GOT3 (cell line): ENCODE measurements at regions not wholly inside any gene's neighbourhood (a gene's known extent, or its start where the extent isn't known, plus 50 kb on each side); places are given as distances from the start of the nearest gene placed in this dataset.

Source experiments
- DNase-seq: peaks from one replicate; lab custom pipeline; 2025; ENCODE audit warnings: mixed read lengths; lab: John Stamatoyannopoulos, UW

DNA sequence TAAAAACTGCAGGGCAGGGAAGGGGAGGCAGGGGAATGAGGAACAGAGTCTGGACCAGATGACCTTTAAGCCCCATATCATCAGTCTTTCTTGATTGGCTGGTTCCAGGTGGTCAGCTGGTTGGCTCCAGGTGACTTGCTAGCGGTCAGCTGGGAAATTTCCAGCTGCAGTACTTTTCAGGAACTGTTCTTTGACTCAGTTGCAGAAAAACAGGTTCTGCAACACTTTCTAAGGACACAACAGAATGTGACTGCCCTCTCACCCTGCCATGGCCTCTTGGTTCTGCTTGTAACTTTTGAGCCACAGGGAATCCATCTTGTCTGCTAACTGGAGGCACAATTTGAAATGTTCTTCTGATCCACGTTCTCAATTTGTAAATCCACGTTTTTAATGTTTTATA, 278.3 kb upstream of the LRATD1 start:
- DNase-seq, result no peak

DNA sequence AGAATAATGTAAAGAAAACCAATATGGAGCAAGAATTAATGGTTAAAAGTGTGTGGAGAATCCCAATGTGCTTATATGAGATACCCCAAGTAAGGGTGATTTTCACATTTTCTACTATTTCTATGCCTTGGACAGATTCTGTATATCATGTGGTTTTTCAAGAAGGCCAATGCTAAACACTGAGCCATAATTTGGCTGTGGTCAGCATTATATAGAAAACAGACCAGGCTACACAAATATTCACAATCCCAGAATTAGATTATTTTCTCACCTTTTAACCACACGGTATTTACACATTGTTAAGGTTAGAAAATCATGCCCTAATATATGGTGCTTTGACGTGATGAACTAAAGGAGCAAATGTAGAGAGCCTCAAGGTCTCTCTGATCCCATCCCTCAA, 277.4 kb upstream of the LRATD1 start:
- DNase-seq, result no peak

DNA sequence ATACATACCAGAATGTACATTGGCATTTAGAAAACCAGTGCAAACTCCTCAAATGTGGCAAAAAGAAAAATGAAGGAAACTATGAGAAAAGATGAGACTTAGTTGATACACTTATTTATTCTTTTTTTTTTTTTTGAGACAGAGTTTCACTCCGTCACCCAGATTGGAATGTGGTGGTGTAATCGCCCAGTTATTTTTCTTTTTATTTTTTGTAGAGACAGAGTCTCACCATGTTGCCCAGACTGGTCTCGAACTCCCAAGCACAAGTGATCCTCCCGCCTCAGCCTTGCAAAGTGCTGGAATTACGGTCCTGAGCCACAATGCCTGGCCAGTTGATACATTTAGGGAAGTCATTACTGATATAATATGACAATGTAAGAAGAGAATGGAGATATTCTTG, 274.2 kb upstream of the LRATD1 start:
- DNase-seq, result no peak

DNA sequence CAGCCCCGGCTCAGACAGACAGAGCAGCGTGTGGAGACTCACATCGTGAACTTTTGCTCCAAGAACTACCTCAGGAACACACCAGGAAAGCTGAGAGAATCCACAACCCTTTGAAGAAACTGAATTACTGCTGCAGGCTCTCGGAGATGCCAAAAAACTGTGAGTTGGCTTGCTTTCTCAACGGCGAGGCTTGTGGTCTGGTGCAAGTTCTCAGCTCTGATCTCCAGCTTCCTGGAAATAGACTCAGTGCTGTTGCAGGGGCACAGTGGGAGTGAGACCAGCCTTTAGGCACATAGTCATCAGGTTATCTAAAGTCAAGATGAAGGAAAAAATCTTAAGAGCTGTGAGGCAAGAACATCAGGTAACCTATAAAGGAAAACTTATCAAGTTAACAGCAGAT, 273.7 kb upstream of the LRATD1 start:
- DNase-seq, result no peak

DNA sequence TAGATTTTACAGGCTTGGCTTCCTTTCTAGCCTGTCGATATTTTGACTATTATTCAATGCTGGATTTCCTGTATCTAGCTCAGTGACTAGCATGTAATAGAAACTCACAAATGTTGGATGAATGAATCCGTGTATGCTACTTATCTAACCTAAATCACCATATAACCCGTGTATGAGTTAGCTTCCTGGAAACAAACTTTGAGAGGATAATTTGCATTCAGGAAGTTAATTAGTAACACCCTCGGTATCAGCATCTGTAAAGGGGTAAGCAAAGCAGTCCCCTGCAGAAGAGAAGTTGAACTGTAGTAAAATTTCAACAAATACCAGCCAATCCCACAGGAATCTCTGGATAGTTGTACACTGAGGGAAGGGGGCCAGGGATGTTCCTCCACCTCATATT, 269.4 kb upstream of the LRATD1 start:
- DNase-seq, result no peak

DNA sequence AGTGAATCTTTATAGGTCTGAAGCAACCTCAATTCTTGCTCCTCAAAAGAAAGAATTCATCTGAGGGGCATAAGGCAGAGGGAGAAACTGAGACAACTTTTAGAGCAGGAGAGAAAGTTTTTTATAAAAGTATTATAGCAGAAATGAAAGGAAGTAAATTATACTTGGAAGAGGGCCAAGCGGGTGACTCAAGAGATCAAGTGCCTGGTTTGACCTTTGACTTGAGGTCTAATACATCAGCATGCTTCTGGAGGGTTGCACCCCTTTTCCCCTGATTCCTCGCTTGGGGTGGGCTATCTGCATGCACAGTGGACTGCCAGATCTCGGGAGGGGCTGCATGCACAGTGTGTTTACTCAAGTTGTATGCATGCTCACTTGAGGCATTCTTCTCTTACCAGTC, 268.5 kb upstream of the LRATD1 start:
- DNase-seq, result no peak

DNA sequence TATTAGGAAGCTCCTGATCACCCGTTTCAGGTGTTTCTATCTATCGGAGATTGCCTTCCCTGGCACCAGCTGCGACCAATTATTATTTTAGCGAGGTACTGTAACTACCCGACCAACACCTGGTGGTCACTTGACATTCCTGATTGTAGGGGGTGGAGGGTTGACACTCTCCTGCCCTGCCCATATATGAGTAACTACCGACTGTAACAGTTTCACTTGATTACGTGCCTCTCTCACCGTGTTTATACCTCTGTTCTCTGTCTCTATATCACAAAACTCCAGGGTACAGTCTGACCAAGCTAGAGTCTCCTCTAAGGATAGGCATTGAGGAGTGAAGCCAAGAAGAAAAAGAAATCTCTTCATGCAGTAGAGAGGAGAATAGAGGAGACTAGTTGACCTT, 268.0 kb upstream of the LRATD1 start:
- DNase-seq, result no peak

DNA sequence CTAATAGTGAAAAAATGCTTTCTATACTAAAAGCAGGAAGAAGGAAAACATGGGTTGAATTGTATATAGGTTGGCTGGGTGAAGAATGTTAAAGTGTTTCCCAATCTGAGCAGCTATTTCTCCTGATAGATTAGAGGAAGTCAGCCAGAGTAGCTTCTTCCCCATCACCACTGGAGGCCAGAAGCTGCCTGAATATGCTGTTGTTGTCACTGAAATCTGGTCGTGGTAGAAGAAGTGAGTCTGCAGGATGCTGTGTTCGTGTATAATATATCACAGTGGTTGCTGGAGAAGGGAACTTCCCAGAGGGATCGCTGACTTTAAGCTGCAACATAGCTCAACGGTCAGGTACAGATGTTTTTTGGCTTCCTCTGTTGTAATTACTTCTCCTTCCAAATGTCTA, 247.5 kb upstream of the LRATD1 start:
- DNase-seq, result no peak

DNA sequence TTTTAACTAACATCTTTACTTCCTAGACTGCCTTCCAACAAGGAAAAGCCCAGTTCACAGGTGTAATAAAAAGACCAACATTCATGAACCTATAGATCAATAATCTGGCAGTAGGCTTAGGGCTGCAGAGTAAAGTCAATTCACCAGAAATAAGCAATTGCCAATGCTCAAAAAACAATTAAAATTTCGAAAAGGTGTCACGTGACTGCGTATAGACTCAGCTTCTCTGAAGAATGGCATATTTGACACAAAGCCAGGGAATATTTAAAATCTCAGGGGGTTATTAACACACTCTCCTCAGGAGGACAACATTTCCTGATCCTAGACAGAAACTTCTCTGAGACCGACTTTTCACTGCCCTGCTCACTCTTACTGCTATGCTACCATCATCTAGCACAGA, 245.2 kb upstream of the LRATD1 start:
- DNase-seq, result no peak

DNA sequence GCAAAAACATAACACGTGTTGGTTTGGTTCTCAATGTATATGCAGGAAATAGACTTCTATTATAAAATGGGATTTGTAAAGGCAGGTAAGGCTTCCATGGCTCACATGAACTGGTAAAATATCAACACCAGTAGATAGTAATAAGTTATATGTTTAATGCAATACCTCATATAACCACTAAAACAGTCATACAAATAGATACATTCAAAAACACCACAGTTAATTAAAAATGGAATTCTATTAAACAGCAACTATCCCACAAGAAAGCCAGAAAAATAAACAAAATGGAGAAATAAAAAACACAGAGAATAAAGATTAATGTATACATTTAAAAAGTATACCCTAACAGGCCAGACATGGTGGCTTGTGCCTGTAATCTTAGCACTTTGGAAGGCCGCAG, 243.8 kb upstream of the LRATD1 start:
- DNase-seq, result no peak

DNA sequence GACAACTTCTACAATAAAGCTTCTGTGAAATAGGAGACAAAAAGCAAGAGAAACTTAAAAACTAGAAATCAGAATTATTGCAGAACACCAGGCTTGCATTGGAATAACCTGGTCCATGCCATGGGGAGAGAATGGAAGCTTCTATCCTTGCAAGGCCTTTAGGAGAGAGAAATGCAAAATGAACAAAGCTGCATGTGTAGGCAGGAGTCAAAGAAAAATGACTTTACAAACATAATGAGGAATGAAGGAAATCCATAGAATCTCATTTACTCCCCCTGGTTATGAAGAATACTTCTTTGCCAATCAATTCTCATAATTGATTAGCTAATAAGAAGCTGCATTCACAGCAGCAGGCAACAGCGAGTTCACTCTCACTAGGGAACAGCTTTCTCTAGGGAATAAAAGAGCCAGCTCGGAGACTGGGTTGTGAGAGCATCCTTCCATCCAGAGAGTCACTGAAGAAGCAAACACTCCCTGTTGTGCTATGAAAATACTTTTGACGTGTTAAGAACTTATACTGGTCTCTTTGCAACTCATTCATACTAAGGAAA, 235.9 kb upstream of the LRATD1 start:
- no peak for DNase-seq

DNA sequence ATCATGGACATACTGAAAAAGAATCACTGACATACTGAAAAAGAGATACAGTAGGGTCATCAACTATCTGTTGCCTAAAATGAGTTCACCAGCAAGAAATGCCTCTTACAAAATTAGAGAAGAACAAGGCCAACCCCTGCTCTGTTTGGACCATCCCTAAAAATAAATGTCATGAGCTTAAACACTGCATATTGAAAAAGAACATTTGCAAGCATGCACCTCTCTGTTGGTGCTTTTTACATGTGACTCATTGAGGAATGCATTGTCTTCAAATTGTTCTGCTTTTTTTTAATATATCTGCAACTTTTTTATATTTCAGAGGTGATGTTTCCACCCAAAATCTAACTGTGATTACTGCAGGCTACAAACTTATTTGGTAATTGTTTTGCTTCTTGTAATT, 233.9 kb upstream of the LRATD1 start:
- no peak for DNase-seq

DNA sequence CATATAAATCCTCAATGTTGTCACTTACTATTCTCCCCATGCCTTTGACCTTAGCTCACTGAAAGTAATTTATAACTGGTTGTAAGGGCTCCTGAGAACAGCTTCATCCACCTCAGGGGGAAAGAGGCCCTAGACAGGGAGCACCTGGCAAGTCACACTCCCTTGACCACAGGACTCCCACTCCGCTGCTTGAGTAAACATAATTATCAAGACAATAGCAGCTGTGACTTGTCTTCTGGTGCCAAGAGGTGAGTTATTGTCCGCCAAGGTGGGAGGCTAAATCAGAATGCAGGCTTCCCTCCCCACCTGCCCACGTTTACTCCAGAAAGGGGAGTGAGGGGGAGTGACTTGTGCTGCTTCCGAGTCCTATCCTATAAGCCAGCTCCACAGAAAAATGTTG, 230.6 kb upstream of the LRATD1 start:
- DNase-seq, result no peak

DNA sequence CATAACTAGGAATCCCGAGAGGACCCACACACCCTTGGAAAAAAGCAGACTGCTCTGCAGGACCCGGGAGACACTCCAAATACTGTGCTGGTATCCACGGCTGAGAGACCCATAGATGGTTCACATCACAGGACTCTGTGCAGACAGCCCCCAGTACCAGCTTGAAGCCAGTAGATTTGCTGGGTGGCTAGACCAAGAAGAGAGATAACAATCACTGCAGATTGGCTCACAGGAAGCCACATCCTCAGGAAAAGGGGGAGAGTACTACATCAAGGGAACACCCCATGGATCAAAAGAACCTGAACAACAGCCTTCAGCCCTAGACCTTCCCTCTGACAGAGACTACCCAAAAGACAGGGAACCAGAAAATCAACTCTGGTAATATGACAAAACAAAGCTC, 223.8 kb upstream of the LRATD1 start:
- no peak for DNase-seq

DNA sequence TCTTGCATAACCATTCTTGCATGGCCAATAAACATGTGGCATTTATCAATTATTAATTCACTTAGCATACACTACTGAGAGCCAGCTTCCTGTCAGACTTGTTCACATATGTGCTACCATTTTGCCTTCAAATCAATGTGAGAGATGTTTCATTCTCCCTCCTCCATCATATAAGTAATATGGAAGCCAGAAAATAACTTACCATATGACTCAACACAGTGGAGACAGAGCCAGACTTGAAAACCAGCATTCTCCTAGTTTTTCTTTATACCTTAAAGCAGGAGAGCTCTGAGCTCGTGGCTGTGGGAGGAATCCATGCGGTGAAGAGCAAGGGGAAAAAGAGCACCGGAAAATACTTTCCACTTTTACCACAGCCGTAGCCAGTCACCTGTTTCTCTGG, 215.0 kb upstream of the LRATD1 start:
- DNase-seq, result no peak

DNA sequence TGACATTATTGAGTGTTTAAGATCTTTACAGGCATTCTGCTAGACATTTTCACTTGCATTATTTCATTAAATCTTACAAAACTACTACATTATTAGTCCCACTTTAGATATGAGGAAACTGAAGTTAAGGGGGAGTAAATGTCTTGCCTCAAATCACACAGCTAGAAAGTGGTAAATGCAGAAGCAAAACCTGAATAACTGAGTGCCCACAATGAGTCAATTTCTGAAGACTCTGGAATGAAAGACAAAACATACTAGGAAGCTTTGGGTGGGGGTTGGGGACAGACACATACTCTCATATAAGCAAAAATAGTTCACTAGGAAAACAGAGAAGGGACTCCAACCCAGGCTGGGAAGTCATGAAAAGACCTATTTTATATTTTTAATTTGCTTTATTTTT, 214.4 kb upstream of the LRATD1 start:
- DNase-seq, result no peak

DNA sequence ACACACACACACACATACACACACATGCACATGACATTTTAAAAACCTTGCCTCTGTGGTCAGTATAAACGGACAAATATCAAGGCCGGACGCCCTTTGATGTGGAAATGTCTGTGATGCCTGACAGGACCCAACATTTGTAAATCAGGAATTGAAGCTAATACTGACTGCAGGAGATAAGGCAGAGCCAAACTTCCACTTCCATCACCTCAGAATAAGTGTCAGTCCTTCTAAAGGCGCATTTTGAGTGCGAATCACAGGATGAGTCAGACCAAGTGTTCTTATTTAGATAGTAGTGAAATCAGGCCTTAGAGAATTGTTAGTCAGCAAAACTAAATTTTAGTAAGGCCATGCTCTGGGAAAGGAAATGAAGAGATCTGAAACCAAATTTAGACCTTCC, 211.7 kb upstream of the LRATD1 start:
- no peak for DNase-seq

DNA sequence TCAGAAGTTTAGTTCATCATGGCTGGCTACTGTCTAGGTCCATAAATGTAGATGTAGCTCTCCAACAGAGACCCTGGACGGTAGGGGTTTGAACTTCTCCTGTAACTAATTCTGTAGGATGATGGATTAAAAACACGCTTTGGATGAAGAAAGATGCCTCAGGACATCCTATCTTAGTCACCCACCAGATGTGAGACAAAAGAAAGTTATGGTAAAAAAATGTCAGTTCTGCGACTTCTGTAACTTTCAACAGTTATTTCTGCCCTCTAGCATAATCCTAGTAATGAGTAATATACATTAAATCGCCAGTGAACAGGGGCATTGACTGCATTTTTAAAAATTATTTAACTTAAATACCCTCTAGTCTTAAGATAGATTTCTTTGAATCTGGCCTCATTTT, 210.1 kb upstream of the LRATD1 start:
- no peak for DNase-seq

DNA sequence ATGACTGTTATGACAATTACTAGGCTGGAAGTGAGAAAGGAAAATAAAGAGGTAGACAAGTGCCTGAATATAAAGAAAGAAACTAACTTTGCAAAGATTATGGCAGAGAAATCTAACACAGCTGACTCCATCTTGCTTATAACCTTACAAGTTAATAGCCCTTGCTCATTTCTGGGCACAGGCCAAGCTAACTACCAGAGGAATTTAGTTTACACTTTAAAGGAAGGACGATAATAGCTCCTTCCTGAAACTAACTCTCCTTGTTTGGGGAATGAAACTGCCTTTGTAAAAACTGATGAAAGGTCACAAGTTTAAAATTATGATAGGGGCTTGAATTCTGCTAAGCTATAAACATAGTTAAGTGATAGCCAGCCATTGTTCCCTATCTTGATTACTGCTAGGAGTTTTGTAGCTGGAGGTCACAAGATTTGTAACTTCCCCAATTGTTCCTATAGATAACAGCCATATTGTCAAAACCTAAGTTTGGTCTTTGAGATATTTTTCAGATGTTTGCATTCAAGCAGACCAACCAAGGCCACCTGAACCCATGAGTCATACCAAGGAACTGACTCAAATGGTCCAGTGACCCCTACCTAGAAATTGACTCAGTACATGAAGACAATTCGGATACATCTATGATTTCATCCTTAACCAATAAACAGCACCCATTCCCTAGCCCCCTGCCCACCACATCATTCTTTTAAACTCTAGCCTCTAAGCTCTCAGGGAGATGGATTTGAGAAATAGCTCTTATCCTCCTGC, 209.2 kb upstream of the LRATD1 start:
- DNase-seq, result no peak

DNA sequence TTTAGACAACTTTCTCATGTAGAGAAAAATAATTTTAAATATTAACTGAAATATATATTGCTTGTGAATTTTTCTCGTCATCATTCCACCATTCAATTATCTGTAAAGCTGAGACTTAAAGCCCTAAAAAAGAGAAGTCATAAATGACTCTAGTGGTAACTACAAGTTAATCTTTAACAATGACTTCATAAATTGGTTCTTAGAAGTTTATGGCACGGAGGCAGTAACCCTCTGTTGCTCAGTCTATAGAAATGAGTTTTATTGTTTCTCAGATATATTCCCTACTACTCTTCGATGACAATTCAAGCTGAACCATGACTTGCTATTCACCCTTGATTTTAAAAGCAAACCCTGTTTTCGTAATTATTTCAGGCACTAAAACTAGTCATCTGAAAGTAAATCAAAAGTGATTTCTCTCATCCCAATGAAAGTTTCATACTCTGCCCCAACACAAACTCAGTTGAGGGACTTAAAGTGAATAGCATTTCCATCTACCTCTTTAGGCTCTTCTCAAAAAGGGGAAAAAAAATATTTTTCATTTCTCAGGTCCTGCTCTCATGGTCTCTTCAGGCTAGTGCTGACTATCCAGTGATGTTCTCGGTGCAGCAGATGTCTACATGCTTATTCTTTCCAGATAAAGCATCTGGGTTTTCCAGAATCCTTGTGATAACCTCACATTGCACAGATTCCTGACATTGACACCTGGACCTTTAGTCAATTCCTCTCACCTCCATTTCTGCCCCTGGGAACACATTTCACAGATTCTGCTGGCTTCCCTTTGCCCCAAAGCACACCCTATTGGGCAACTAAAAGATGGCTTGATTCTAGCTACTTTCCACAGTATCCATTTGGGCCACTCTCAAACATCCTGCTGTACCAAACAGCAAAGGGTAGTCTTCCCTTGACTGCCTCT, 207.8 kb upstream of the LRATD1 start:
- DNase-seq, result no peak

DNA sequence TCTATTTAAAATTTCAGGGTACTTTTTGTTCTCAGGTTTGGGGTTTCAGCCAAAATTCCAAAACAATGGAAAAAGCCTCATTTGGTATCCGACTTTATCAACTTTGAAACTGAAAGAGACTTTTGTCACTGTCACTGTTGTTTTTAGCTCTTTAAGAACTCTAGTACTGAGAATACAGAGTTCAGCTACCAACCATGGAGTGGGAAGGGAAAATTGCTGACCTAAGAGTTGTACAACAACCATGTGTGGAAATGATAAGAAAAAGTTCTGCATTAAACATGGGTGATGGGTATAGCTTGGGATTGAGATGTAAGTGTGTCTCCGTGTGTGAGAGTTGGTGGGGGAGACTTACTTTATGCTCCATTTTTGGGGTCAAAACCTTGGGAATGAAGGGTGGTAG, 206.6 kb upstream of the LRATD1 start:
- DNase-seq, result no peak

DNA sequence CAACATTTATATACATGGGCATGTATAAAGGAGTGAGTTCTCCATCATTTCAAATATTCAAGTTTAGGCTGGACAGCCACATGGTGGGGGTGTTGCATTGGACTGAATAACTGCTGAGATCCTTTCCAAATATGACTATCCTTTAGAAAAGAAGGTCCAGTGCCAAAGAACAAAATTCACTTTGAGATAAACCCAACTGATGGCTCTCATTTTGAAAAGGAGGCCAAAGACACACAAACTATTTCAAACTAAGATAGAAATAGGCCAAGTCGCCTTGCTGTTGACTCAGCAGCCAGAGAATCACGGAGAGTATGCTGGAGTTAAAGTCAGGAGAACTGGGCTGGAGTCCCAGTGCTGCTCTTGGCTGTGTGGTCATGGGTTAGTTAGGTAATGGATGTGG, 204.5 kb upstream of the LRATD1 start:
- no peak for DNase-seq

DNA sequence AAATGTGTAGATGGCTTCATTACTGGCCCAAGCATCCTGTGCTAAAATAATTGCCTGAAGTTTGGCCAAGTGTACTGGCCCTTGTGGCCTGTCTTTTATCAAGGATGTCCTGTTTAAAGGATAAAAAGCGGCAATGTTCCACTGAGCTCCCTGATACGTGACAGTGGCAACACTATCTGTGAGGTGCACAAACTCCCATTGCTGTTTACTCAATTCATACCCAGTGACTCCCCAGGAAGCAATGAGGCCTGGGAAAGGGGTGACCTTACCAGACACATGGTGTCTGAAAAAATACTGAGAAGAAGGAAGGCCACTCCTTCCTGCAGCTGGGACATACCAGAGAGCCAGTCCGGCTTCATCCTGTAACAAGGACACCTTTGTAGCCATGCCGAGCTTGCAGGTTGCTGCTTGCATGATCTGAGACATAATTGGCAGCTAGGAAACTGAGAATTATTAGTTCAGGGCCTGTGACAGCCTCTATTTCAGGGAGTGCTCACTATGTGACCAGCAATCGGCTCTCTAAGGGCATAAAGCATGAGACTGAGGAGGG, 198.5 kb upstream of the LRATD1 start:
- DNase-seq, result no peak
